ENCODE measurements at regions not wholly inside any gene's neighbourhood (a gene's known extent, or its start where the extent isn't known, plus 50 kb on each side); places are given as distances from the start of the nearest gene placed in this dataset.

DNA sequence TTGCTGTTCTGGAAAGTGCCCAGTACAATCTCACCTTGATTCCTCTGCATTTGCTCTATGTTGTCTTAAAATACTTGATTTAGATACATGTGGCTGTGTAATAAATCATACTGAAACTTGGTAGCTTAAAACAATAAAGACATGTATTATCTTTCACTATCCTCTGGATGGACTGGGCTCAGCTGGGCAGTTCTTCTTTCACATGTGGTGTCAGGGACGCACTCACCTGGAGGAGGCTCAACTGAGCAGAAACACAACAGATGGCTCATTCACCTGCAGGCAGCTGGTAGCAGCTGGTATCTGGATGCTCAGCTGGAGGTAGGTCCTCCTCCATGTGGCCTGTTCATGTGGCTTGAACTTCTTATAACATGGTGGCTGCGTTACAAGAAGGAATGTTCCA, 563.8 kb upstream of the FRG1 start:
- DNase-seq (ENCODE audit: low spot score): no peak

DNA sequence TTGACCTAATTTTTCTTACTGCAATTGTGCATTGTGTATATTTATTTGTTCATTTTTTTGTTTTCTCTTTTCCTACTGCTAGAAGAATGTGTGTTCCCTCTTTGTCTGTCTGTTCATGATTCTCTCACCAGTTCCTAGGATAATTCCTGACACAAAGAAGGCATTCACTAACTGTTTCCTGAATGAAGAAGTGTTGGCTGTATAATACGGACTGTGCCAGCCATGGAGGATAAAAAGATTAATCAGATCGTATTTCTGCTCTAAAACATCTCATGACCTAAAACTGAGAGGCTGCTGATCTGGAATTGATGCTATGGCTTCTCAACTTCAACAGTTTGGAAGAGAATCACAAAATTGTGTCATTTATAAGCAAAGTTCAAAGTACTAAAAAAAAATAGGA, 563.1 kb upstream of the FRG1 start:
- DNase-seq (ENCODE audit: low spot score): no peak

DNA sequence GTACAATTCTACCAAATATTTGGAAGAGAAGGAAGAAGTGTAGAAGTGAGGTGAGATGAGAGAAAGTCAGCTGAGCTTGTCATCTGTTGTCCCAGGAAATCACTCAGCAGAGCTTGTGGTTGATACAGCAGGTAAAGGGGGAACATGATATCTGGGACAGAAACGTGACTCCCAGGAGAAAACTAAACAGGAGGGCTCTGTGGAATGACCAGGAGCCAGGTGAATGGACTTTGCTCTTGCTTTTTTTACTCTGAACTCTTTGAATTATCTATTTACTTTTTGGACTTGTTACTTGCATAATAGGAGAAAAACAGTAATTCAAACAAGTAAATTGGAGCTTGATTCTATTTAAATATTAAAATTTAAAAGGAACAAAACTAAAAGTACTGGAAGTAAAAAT, 555.6 kb upstream of the FRG1 start:
- DNase-seq (ENCODE audit: low spot score): no peak

DNA sequence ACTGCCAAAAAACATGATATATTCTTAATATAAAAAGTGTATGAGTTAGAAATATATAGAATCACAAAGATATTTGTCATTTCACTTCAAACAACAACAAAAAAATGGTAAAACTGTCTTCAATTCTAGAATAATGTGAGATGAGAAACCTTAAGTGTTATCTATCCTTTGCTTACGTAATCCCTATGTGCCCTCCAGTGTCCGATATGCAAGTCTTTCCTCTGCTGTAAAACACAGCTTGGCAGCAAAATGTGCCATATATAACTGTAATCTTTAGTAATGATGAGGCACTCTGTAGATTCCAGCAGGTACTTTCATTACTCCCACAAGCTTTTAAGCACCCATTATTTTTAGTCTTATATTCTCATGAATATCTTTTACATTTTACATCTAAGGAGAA, 555.1 kb upstream of the FRG1 start:
- no peak for DNase-seq (ENCODE audit: low spot score)

DNA sequence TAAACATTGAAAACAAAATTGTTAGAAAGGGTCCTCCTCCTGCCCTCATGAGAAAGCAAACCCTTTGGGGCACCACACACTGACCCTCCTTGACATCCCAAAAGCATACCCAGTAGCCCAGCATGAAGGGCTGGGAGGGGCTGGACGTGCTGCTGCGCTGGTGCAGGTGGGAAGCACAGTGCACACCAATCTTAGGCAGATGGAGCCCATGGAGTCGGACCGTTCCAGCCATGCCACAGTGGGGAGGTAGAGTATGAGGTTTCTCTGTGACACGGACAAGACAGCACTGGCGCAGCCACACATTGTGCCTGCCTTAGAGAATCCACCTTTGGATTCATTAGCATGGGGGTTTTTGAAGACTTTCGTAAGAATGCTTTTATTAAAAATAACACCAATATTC, 544.2 kb upstream of the FRG1 start:
- DNase-seq (ENCODE audit: low spot score): no peak

DNA sequence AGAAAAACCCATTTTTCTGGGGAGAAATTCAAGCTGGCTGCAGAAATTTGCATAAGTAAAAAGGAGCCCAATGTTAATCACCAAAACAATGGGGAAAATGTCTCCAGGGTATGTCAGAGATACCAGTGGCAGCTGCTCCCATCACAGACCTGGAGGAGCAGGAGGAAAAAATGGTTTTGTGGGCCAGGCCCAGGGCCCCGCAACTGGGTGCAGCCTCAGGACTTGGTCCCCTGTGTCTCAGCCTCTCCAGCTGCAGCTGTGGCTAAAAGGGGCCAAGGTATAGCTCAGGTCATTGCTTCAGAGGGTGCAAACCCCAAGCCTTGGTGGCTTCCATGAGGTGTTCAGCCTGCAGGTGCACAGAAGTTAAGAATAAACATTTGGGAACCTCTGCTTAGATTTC, 536.4 kb upstream of the FRG1 start:
- DNase-seq (ENCODE audit: low spot score): no peak

DNA sequence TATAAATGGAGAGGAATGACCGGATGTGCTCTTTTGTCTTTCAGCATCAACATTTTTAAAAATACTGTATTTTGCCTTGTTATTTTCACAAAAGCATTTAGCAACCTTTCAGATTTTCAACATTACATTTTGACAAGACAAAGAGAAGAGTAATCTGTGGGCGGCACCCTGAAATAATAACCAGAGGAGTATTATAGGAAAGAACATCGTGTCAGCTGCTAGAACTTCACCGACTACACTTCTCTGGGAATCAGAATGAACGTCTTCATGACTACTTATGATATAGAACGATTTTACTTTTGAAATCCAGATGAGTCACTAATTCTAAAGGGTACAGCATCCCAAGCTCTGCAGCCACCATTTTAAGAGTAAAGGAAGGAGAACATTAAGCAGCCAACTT, 531.5 kb upstream of the FRG1 start:
- DNase-seq (ENCODE audit: low spot score): no peak

DNA sequence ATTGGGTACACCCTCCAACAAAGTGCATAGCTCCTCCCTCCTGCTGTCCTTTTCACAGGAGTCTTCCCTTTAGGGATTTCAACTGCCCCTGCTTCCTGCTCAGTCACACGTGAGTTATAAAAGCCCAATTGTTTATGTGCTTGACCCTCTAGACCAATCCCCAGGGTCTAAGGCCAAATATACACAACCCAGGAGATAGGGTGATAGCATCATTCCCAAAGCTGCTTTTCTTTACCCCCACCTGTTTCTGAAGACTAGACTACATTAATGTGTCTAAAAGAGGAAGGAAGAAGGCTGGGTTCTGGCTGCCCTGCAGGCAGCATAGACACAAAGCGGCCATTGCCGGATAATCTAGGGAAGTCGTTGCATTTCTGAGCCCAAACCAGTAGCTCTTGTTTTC, 526.7 kb upstream of the FRG1 start:
- no peak for DNase-seq (ENCODE audit: low spot score)

DNA sequence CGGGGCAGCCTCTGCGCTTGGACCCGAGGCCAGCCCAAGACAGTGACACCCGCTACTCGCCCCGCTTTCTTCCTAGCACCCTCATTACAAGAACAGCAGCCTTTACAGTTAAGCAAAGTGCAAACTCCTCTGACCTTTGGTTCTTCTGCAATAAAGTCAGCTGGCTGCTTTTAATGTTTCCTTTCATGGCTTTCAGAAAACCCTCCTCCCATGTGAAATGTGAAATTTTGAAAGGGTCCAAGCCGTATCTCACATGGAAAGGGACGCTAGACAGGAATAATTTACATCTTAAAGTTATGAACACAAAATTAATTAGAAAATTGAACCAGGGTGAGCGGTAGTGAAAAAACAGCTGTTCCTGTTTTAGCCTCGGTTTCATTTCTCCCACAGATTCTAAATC, 520.1 kb upstream of the FRG1 start:
- no peak for DNase-seq (ENCODE audit: low spot score)

DNA sequence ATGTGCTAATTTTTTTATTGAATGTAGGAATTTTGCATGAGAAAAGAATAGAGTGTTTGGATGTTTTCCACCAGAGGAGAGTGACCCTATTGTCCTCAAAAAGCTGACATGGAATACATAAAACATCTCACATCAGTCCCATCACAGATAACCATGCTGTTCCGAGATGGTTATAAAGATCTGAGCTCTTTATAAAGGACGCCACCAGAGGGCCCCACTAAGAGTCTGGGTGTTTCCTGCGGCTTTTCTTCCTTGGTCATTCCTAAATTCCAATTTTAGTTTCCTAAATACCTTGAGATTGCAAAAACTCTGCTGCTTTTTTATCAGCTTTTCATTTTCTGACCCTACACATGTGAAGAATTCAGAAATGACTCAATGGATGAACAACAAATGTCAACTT, 504.5 kb upstream of the FRG1 start:
- DNase-seq (ENCODE audit: low spot score): no peak

DNA sequence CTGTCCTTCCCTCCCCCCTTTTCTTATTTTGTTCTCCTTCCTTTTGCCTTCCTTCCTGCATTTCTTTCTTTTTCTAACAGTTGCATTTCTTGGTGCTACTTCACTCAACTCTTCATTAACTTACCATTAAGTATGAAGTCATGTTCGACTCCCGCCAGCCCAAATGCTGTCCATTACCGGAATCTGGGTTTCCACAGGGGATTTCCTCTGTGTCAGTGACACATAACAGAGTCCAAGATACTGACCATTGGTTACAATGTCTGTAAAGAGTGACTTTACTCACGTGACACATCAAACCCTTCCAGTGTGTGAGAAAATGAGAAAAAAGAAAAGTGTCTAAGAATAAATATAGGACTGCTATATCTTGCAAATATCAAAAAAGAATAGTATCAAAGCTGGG, 500.0 kb upstream of the FRG1 start:
- no peak for DNase-seq (ENCODE audit: low spot score)

DNA sequence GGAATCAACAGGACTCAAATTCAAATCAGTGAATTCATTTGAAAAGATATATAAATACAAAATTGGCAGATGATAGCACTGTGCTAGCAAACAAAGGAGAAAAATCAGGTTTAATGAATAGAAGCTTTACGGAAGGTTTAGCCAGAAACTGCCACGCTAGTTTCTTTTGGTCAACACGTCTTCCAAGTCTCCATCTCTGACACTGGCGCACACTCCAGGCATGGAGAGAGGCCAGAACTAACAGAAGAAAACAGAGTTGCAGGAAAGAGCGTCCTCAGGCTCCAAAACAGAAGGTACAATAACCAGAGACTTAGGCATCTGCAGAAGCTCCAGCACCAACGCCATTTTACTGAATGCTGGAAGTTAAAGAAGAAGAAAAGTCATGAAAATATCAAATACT, 497.3 kb upstream of the FRG1 start:
- no peak for DNase-seq (ENCODE audit: low spot score)

DNA sequence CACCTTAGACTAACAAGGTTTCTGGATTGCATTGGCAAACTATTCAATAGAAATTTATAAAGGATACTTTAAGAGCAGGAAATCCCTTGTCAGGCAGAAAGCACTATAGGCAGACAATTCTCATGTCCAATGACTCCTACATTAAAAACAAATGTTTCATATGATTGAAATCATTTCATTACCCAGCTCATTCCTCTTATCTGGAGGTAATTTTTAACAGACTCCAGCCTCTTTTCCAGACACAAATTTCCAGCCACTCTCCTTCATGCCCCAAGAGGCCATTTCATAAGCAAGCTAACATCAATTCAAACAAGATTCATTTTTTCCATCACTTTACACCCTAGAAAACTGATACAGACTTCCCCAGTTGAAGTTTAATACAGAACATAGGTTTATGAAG, 495.1 kb upstream of the FRG1 start:
- DNase-seq (ENCODE audit: low spot score): no peak

DNA sequence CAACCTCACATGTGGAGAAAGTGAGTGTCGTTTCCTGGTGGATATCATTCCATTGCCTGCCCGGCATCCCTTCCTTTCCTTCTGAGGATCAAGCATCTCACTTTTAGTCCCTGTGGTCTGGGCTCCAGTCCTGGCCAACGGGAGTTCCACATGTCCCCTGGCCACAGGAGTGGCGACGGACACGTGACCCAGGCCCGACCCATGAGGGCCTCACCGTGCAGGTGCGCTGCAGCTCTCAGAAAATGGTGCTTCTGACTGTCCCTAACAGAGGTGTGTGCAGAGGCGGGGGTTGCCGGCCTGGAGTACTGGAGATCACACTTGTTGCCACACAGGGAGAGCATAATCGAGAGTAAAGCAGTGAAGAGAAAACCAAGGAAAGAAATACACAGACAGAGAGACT, 476.9 kb upstream of the FRG1 start:
- no peak for DNase-seq (ENCODE audit: low spot score)

DNA sequence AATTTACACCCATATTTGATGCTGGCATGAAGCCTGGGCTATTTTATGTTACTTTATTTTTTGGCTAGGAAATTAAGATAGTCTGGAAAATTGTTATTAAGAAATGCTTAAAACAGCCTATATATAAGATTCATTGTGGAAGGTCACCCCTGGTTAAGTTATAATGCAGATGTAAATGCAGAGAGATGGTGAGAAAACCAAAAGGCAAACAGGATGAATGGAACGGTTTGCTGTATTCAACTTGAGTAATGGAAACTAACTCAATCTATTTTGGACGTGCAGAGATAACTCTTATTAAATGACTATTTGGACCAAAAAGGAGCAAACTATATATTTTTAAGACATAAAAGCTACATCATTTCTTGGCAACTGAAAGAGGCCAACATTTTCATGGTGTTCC, 446.3 kb upstream of the FRG1 start:
- no peak for DNase-seq (ENCODE audit: low spot score)

DNA sequence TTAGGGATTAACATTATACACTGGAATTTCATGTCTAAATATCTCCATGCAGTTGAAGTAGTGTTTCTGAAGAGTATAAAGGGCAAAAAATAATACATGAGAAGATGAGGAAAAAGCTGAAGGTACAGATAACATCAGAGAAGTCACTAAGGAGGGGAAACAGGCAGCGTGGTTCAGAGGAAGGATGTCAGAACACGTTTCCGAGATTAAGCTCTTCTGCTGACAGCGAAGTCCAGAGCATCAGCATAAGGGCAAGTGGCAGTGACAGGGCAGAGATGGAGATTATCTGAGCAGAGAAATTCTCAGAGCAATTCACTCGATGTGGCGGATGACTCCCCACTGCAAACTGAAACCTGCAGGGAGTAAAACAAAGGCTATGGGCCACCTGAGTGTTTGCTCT, 443.2 kb upstream of the FRG1 start:
- DNase-seq (ENCODE audit: low spot score): no peak

DNA sequence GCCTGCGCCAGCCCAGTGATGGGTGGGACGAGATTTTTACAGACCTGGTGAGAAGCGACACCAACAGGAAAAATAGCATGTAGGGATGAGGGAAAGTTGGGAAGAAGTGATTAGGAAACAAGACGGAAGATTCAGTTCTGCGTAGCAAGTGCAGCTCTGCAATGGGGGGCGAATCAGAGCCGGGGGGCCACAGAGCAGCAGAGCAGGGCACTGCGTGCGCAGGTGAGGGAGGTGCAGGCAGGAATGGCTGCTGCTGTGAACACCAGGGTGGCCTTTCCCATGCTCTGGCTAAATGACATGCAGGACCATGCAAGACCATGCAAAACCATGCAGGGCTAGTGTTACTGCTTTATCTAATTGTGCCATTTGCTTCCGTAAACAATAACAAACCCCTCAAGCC, 442.7 kb upstream of the FRG1 start:
- DNase-seq (ENCODE audit: low spot score): no peak

DNA sequence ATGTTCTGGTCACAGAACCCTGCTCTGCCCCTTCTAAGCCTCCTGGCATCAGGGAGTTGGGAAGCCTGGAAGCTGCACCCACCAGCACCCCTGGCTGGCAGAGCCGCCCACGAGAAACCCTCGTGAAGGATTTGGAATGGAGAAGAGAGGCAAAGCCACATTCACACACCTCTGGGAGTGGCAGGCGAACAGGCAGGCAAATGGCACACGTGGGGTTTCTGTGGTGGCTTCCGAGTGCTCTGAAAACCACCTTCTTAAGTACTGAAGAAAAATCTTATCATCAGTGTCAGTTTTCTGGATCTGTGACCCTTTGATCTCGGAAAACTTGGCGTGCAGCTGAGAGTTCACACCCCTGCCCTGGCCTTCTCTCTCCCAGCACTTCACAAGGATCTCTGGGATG, 442.2 kb upstream of the FRG1 start:
- no peak for DNase-seq (ENCODE audit: low spot score)

DNA sequence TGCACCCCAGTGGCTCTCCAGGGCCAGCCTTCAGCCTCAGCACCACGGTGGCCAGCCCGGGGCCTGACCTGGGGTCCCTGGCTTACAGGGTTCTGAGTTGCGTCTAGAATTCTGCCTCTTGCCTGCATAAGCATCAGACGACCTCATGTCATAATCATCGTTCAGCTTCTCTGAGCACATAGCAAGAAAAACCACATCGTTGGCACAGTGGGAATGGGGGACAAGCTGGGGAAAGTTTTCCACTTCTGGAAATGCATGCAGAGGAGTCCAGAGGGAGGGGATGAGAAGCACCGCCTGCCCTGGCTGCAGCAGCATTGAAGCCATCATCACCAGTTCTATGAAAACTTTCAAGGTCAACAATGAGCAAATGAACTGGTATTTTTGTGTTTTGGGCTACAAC, 441.0 kb upstream of the FRG1 start:
- no peak for DNase-seq (ENCODE audit: low spot score)

DNA sequence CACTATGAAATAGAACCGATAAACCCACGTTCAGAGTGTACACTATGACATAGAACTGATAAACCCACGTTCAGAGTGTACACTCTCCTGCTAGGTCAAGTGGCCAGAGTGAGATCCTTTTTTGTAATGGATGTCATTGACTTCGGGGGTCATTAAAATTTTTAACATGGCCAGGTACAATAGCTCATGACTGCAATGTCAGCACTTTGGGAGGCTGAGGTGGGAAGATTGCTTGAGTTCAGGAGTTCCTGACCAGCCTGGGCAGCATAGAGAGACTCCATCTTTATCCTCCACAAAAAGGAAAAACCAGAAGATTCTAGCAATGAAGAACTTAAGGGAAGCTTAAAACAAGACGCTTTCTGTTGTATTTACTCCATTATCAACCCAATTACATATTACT, 439.7 kb upstream of the FRG1 start:
- no peak for DNase-seq (ENCODE audit: low spot score)

DNA sequence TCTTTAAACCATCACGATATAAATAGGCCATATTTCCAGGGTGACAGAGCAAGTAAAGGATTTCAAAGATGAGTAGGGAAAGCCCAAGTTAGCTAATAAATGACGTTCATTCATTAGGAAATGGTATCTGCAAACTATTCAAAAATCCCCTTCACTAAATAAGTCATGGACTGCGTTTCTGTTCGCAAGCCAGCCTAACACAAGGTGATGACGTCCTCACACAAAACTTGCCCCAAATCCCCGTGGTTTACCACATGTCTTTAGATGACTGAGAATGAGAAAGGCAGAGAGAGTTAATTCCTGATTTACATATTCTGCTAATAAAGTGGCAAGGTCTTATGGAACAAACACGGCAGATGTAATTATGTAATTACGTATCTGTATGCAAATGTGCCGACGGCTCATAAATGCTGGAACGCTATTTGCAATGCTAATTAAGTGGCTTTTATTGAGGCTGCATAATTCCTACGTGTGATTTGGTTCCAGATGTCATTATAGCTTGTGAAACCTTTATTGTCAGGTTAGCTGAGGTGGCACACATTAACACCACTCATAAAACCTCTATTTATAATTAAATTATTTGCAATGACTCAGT, 437.7 kb upstream of the FRG1 start:
- DNase-seq (ENCODE audit: low spot score): no peak

DNA sequence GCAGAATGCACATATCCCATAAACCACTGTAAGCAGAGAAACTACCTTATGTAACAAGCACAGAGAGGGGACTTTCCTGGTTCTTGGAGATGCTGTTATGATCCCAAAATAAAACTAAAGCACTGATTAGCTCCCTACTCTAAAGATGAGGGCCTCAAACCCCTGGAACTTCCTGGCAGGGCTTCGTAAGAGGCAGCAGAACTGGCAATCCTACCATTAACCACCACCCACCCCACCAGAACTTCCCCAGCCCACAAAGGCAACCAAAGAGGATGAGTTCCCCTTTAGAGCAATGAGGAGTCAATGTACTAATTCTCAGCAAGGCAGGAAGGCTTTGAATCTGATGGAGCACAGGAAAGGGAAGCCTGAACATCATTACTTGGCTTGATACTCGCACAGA, 436.5 kb upstream of the FRG1 start:
- no peak for DNase-seq (ENCODE audit: low spot score)

DNA sequence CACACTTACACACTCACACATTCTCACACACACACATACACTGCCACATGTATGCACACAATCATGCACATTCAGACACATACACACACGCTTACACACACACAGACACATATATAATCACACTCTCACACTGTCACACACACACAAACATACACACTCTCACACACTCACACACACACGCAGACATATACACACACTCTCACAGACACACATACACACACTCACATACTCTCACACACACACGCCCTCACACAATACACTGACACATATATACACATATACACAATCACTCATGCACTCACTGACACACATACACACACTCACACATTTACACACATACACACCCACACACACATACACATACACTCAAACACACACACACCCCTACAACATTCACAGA, 435.3 kb upstream of the FRG1 start:
- DNase-seq (ENCODE audit: low spot score): no peak

DNA sequence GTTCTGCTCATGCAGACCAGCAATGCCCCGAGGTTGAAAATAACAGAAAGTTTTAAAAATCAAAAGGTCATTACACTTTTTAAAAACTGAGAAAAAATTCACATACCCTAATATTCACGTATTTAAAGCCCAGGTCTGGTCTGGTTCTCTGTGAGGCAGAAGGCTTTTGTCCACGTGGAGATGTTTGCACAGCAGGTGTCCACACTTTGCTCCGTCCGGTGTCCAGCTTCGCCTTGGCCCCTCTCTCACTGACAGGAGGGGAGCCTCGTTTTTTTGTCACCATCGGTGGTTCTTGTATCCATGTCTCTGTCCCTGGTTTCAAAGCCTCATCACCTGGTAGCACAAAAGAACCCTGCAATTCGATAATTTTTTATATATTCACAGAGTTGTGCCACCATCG, 434.6 kb upstream of the FRG1 start:
- DNase-seq (ENCODE audit: low spot score): no peak

DNA sequence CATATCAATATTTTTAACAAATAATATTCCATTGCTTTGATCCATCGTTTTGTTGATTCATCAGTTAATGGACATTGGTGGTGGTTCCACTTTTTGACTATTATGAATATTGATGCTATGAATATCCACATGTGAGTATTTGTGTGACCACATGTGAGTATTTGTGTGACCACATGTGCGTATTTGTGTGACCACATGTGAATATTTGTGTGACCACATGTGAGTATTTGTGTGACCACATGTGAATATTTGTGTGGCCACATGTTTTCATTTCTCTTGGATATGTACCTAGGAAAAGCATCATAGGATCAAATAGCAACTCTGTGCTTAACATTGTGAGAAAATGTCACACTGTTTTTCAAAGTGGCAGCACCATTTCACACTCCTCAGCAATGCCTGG, 433.6 kb upstream of the FRG1 start:
- DNase-seq (ENCODE audit: low spot score): no peak

Measured in Ammon's horn (tissue), 1 donor.